Omental fat pad (tissue), 3 donors: ENCODE measurements at regions not wholly inside any gene's neighbourhood (a gene's known extent, or its start where the extent isn't known, plus 50 kb on each side); places are given as distances from the start of the nearest gene placed in this dataset.

ENCODE experiments used
- ATAC-seq: fragments of 150-250 bp; one replicate; pipeline ENCODE4 v1.9.1; 2016; ENCODE audit warnings: mild to moderate bottlenecking, moderate library complexity; ENCODE audit not compliant: low FRiP score
- DNase-seq: peaks from one replicate; pipeline ENCODE4 v3.0.0-alpha.2; 2019; ENCODE audit warnings: low spot score
- CTCF ChIP-seq, 3 donors: fragments of 450-650 bp; IDR thresholded peaks; one replicate each; pipeline ENCODE4 v1.5.1; 2016 to 2017; ENCODE audit warnings: antibody characterized with exemption in 3 of 3, mild to moderate bottlenecking in 3 of 3, moderate library complexity in 2 of 3

- DNase-seq (no peak), ATAC-seq (no peak)
- TF ChIP-seq CTCF (IDR thresholded peaks at IDR 0.05): no peak
Measured at GRCh38 chr4:123750044-123750443, 353.4 kb downstream of the SPRY1 start.

- DNase-seq (no peak), ATAC-seq (no peak)
- no peak for TF ChIP-seq CTCF (IDR thresholded peaks at IDR 0.05)
Measured at GRCh38 chr4:123755655-123756054, 359.1 kb downstream of the SPRY1 start.

- ATAC-seq (no peak), DNase-seq (no peak)
- no peak for TF ChIP-seq CTCF (IDR thresholded peaks at IDR 0.05)
Measured at GRCh38 chr4:123767806-123768205, 371.2 kb downstream of the SPRY1 start.

GRCh38 chr4:123770884-123771283 lies 374.3 kb downstream of the SPRY1 start:
- no peak for TF ChIP-seq CTCF (IDR thresholded peaks at IDR 0.05)
- no peak for ATAC-seq
- no peak for DNase-seq

GRCh38 chr4:123776267-123776666 lies 379.7 kb downstream of the SPRY1 start:
- ATAC-seq (no peak), DNase-seq (no peak)
- TF ChIP-seq CTCF (IDR thresholded peaks at IDR 0.05): no peak

- no peak for DNase-seq
- TF ChIP-seq CTCF (IDR thresholded peaks at IDR 0.05): no peak
- ATAC-seq: no peak
Measured at GRCh38 chr4:123777373-123777772, 380.8 kb downstream of the SPRY1 start.

GRCh38 chr4:123783151-123783790 lies 386.7 kb downstream of the SPRY1 start:
- ATAC-seq: peak; percentile 43
- no peak for DNase-seq
- no peak for TF ChIP-seq CTCF (IDR thresholded peaks at IDR 0.05)
